ENCODE measurements at regions not wholly inside any gene's neighbourhood (a gene's known extent, or its start where the extent isn't known, plus 50 kb on each side); places are given as distances from the start of the nearest gene placed in this dataset.
"Not testable (repeated sequence)": the region's sequence is repeated elsewhere in the genome, so short reads cannot be mapped to it uniquely, and the experiment has no call there.

DNA sequence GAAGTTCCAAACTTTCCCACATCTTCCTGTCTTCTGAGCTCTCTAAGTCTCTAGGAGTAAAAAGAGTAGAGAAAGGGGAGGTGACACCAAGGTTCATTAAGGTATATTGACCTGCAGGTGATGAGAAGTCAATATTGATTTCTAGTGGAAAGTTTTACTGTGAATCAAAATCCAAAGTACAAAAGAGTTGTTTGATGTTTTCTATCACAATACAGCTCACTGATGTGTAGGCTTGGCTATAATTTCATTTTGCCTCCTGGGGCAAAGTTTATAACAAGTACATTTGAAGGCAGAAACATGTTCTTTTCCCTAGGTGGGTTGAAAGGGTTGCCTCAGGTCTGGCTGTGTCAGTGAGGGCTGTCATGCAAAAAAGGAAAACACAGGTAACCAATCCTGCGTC is 65.2 kb upstream of the LRPPRC start:
- no peak overlapping the region for H3K4me3 ChIP-seq (ENCODE audit: low read depth, low read length)
- no peak for TF ChIP-seq CTCF (IDR thresholded peaks at IDR 0.05; ENCODE audit: insufficient read depth, low read depth, low read length)
- no peak for DNase-seq (ENCODE audit: low read depth)

DNA sequence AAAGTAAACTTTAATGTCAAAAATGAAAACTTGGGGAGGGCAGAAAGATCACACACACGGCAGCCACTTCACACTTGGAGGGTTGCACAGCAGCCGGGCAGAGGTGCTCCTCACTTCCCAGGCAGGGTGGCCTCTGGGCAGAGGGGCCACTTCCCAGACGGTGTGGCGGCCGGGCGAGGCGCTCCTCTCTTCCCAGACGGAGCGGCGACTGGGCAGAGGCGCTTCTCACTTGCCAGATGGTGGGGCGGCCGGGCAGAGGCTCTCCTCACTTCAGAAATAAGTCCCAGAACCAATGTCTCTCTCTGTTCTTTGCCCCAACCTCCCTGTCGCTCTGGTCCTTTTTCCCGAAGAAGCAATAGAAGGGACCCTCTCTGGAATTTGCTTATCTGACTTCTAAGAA is 65.7 kb upstream of the LRPPRC start:
- no peak for TF ChIP-seq CTCF (IDR thresholded peaks at IDR 0.05; ENCODE audit: insufficient read depth, low read depth, low read length)
- DNase-seq (ENCODE audit: low read depth): no peak
- H3K4me3 ChIP-seq (ENCODE audit: low read depth, low read length): no peak overlapping the region

DNA sequence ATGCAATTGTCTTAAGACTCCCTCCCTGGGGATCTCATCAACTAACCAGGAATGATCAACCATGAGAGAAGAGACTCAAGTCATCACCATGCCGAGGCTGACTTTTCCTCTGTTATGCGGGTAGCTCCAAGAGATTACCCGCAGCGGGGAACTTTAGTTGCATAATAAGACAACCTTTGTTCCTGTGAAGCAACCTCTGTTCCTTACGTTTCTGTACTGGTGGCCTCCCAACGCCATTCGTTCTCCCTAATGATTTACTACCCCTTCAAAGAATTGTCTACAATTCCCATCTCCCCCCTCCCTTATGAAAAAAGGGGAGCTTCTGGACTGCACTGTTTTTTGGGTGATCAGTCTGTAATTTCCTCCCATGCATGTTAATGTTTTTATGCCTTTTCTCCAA is 66.1 kb upstream of the LRPPRC start:
- no peak for TF ChIP-seq CTCF (IDR thresholded peaks at IDR 0.05; ENCODE audit: insufficient read depth, low read depth, low read length)
- H3K4me3 ChIP-seq (ENCODE audit: low read depth, low read length): no peak overlapping the region
- DNase-seq (ENCODE audit: low read depth): no peak

GRCh38 chr2:44063033-44063432 is 67.2 kb upstream of the LRPPRC start:
- TF ChIP-seq CTCF (IDR thresholded peaks at IDR 0.05; ENCODE audit: insufficient read depth, low read depth, low read length): no peak
- no peak for DNase-seq (ENCODE audit: low read depth)
- H3K4me3 ChIP-seq (ENCODE audit: low read depth, low read length): no peak overlapping the region

DNA sequence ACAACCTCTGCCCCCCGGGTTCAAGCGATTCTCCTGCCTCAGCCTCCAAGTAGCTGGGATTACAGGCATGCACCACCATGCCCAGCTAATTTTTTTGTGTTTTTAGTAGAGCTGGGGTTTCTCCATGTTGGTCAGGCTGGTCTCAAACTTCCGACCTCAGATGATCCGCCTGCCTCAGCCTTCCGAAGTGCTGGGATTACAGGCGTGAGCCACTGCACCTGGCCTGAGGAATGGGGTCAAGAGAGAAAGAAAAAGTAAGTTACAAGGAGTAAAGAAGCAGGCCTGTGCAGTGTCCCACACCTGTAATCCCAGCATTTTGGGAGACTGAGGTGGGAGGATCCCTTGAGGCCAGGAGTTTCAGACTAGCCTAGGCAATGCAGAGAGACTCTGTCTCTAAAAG is 68.5 kb upstream of the LRPPRC start:
- H3K4me3 ChIP-seq (ENCODE audit: low read depth, low read length); DNase-seq (ENCODE audit: low read depth): not testable (repeated sequence)

- H3K4me3 ChIP-seq (ENCODE audit: low read depth, low read length); DNase-seq (ENCODE audit: low read depth): not testable (repeated sequence)
Measured at GRCh38 chr2:44067012-44067790, 71.4 kb upstream of the LRPPRC start.

GRCh38 chr2:44067791-44068181 is 72.0 kb upstream of the LRPPRC start:
- DNase-seq (ENCODE audit: low read depth): not testable (repeated sequence)

GRCh38 chr2:44071454-44072046 is 75.8 kb upstream of the LRPPRC start:
- no peak overlapping the region for H3K4me3 ChIP-seq (ENCODE audit: low read depth, low read length)
- no peak for TF ChIP-seq CTCF (IDR thresholded peaks at IDR 0.05; ENCODE audit: insufficient read depth, low read depth, low read length)
- DNase-seq (ENCODE audit: low read depth): no peak

More at GRCh38 chr2:44067791-44068181, 72.0 kb upstream of the LRPPRC start:
- not testable (repeated sequence) for H3K4me3 ChIP-seq (ENCODE audit: low read depth, low read length)

DNA sequence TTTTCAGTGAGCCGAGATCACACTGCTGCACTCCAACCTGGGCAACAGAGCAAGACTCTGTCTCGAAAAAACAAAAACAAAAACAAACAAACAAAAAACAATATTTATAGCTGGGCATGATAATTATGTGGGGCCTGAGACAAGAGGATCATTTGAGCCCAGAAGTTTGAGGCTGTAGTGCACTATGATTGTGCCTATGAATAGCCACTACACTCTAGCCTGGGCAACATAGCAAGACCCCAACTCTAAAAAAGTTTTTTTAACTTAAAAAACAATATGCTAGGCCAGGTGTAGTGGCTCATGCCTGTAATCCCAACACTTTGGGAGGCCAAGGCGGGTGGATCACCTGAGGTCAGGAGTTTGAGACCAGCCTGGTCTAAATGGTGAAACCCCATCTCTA is 77.9 kb upstream of the LRPPRC start:
- not testable (repeated sequence) for H3K4me3 ChIP-seq (ENCODE audit: low read depth, low read length); DNase-seq (ENCODE audit: low read depth)

DNA sequence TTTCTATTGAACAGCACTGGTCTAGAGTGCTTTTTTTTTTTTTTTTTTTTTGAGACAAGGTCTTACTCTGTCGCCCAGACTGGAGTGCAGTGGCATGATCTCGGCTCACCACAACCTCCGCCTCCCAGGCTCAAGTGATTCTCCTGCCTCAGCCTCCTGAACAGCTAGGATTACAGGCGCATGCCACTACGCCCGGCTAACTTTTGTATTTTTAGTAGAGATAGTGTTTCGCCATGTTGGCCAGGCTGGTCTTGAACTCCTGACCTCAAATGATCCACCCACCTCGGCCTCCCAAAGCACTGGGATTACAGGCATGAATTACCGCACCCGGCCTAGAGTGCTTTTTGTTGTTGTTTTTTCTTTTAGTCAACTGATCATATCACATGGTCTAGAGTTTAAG is 79.0 kb upstream of the LRPPRC start:
- not testable (repeated sequence) for DNase-seq (ENCODE audit: low read depth); H3K4me3 ChIP-seq (ENCODE audit: low read depth, low read length)

Data from fibroblast of villous mesenchyme (primary cell).